ENCODE measurements at regions not wholly inside any gene's neighbourhood (a gene's known extent, or its start where the extent isn't known, plus 50 kb on each side); places are given as distances from the start of the nearest gene placed in this dataset.
"Not testable (repeated sequence)": the region's sequence is repeated elsewhere in the genome, so short reads cannot be mapped to it uniquely, and the experiment has no call there.

- no peak for DNase-seq
Observed at GRCh38 chr6:80872199-80872950, 765.9 kb downstream of the BCKDHB start.

DNA sequence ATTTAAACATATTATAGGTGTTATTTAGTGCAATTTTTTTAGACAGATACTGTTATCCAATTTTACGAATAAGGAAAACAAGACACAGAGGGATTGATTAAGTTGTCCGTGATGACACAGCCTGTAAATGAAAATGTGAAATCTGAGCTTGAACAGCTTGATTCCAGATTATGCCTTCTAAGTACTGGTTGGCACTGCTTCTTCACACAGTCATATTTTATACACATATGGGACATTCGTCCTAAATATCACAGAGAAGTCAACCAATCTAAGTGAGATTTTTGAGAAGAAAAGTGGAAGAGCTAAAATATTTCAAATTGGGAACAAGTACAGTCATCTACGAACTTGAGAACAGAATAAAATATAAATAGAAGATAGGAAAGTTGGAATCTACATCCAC is 756.3 kb downstream of the BCKDHB start:
- no peak for DNase-seq

GRCh38 chr6:80860107-80860506 is 753.6 kb downstream of the BCKDHB start:
- DNase-seq, result no peak

- DNase-seq, result not testable (repeated sequence)
Observed at GRCh38 chr6:80847973-80848372, 741.5 kb downstream of the BCKDHB start.

- no peak for DNase-seq
Observed at GRCh38 chr6:80832337-80832736, 725.9 kb downstream of the BCKDHB start.

DNA sequence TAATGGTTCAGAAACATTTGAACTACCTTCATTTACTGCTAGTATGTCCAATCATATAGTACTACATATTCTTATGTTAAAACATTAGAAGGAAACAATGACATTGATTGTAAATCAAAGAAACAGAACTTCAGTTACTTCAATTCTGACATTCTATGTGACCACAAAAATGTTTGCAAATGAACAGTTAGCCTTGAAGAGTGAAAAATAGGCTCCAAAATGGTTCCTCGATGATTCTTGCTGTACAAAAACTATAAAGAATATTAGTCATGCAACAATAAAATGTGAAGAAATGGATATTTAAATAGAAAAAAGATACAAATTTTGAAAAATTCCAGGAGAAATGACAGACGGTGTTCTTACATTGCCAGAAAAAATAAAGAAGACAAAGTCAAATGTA is 686.9 kb downstream of the BCKDHB start:
- no peak for DNase-seq

DNA sequence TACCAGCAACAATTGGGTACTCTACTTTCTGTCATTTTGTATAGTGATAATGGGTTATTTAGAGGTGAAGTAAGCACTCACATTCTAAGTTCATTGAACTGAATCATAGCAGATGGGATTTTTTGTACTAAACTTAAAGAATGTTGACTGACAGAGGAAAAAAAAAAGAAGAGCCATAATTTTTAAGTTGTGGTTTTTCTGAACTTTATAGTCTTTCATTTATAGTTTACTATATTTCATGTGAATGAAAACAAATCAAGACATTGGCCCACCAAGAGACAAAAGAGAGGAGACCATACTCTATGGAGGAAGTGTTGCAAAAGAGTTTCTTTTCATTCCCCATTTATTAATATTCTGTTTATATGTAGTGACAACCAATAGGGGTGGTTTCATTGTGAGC is 685.7 kb downstream of the BCKDHB start:
- DNase-seq, result no peak

GRCh38 chr6:80789912-80790570 is 683.6 kb downstream of the BCKDHB start:
- DNase-seq, result no peak

- DNase-seq, result not testable (repeated sequence)
Observed at GRCh38 chr6:80783271-80783670, 676.8 kb downstream of the BCKDHB start.

- DNase-seq, result no peak
Observed at GRCh38 chr6:80771941-80772340, 665.5 kb downstream of the BCKDHB start.

GRCh38 chr6:80769106-80769505 is 662.6 kb downstream of the BCKDHB start:
- no peak for DNase-seq

DNA sequence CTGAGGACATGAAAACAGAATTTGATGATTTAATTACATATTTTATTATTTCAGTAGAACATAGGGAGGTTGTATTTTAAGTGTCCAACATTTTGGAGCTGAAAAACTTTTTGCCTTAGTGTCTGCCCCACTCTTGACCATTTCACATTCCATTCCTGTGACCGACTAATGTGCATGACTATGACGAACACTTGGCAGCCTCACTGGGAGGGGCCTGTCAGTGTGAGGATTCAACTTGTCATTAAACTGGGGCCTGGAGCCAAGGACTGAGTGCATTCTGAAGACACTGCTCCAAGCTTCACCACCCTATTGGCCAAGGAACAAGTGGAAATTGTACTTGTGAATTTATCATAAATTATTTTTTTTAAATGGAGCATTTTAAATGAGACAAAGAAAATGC is 661.3 kb downstream of the BCKDHB start:
- DNase-seq, result no peak

DNA sequence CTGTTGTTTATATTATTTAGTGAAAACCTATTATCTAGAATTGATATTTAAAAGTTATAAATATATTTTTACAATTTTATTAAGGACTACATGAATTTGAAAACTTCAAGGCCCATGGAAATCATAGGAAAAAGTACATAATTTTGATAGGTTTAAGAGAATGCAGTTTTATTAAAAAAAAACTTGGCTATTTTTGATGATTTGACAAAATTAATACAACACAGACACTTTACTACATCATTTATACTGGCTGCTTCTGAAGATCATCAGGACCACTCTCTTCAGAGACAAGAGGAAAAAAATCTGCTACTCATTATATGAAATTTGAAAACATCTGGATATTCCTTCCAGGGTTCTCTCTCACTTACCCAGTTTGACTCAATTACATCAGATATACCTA is 637.7 kb downstream of the BCKDHB start:
- no peak for DNase-seq

- DNase-seq, result no peak
Observed at GRCh38 chr6:80742481-80742880, 636.0 kb downstream of the BCKDHB start.

DNA sequence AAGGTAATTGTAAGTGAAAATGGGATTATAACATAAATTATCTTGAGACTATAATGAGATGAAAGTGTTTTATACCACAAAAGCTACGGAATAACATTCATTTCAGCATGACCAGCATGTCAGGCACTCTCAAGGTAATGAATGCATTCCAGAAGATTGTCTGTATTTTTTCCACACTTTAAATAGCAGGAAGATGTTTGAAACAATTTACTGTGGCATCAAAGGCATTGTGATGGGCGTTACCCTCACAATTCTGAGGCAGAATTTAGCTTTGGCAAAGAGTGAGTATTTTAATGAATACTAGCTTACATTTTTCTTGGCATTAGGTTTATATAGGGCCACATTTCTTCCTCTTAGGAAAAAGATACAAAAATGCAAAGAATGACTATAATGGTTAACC is 627.2 kb downstream of the BCKDHB start:
- DNase-seq, result no peak

DNA sequence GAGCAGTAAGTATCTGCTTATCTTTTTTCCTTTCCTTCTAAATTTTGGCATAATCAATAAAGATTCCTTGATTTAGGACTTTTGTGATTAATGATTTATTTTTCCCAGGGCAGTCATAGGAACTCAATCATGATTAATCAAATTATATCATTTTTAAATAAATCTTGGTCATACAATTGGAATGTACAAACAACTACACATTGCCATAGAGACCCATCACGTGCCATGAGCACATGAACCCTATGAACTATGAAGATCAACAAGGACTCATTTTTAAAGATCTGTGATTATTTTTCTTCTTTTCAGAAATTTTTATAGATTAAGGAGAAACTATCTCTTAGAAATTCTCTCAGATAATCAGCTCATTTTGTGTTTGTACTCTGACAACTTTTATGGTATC is 622.4 kb downstream of the BCKDHB start:
- DNase-seq, result no peak

GRCh38 chr6:80728101-80728750 is 621.8 kb downstream of the BCKDHB start:
- DNase-seq, result no peak

GRCh38 chr6:80725156-80725930 is 618.9 kb downstream of the BCKDHB start:
- no peak for DNase-seq

GRCh38 chr6:80720824-80721223 is 614.4 kb downstream of the BCKDHB start:
- no peak for DNase-seq

GRCh38 chr6:80714513-80714912 is 608.0 kb downstream of the BCKDHB start:
- DNase-seq, result no peak

DNA sequence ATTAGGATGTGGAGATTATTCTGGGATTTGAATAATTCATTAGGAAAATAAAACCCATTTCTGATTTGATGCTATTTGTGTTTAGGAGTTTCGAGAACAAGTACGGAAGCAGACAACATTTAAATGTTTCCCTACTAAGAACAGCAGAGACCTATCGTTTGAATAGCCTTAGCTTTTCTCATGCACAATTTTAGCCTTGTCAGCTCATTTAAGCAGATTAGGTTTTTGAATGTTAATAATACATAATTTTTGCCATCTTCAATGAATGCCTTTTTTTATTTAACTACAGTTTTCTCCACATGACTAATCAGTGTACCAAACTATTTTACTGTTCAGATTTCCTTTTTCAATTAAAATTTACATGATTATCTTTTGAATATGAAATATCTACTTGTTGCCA is 592.0 kb downstream of the BCKDHB start:
- DNase-seq, result no peak

GRCh38 chr6:80696268-80696667 is 589.8 kb downstream of the BCKDHB start:
- no peak for DNase-seq

DNA sequence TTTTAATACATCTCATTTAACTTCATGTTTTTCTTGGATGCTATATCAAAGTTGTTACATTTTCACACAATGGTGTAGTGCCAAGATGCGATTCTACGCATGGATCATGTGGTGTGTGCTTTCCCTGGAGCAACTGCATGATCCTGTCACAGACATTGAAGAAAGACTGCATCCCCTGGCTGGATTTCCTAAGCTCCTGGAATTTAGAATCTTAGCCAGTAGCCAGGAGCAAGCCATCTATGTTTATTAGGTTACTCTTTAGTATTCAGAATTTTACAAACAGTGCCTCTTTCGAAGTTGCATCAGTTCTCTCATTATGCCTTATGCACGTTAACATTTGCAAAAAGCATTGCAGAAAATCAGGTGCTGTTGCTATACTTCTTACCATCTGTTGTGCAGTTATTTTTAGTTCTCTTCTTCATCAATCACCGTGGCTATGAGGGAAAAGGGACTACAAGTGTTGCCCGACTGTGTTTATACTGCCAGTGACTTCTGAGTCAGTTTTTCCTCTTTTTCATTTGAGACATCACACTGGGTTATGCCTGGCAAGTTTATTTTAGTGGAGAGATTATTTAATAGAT is 584.2 kb downstream of the BCKDHB start:
- no peak for DNase-seq
